ENCODE measurements at regions not wholly inside any gene's neighbourhood (a gene's known extent, or its start where the extent isn't known, plus 50 kb on each side); places are given as distances from the start of the nearest gene placed in this dataset.

- H3K36me3 Mint-ChIP-seq (ENCODE audit: insufficient read depth), result no peaks in the 10 kb centered on the region
- H3K27me3 Mint-ChIP-seq, result peaks cover 45% of the 10 kb centered on the region
- no peaks in the 10 kb centered on the region for H3K4me1 Mint-ChIP-seq
- no peak overlapping the region for H3K4me3 Mint-ChIP-seq
- DNase-seq (ENCODE audit: low spot score in 2 of 2) (no peak), ATAC-seq (replicated peaks; ENCODE audit: extremely low read depth, poor library complexity, severe bottlenecking) (no peak)
- H3K27ac Mint-ChIP-seq (ENCODE audit: low read depth), result no peak overlapping the region
- H3K9me3 Mint-ChIP-seq, result no peaks in the 10 kb centered on the region
Measured at GRCh38 chr1:30249446-30250337, 473.7 kb downstream of the MATN1 start.

- no peaks in the 10 kb centered on the region for H3K9me3 Mint-ChIP-seq
- no peaks in the 10 kb centered on the region for H3K4me1 Mint-ChIP-seq
Measured at GRCh38 chr1:30248774-30249173, 474.6 kb downstream of the MATN1 start.

GRCh38 chr1:30248373-30248772, 475.0 kb downstream of the MATN1 start:
- DNase-seq (ENCODE audit: low spot score in 2 of 2) (no peak), ATAC-seq (replicated peaks; ENCODE audit: extremely low read depth, poor library complexity, severe bottlenecking) (no peak)
- H3K4me3 Mint-ChIP-seq, result no peak overlapping the region
- peaks cover 43% of the 10 kb centered on the region for H3K27me3 Mint-ChIP-seq
- no peaks in the 10 kb centered on the region for H3K9me3 Mint-ChIP-seq
- no peak overlapping the region for H3K27ac Mint-ChIP-seq (ENCODE audit: low read depth)
- H3K36me3 Mint-ChIP-seq (ENCODE audit: insufficient read depth), result no peaks in the 10 kb centered on the region
- no peaks in the 10 kb centered on the region for H3K4me1 Mint-ChIP-seq

More at GRCh38 chr1:30248774-30249173, 474.6 kb downstream of the MATN1 start:
- Mint-ChIP-seq H3K36me3 (ENCODE audit: insufficient read depth) (no peaks in the 10 kb centered on the region), H3K27ac (ENCODE audit: low read depth) (no peak overlapping the region), H3K4me3 (no peak overlapping the region), H3K27me3 (peaks cover 45% of the 10 kb centered on the region)
- DNase-seq (ENCODE audit: low spot score in 2 of 2), result no peak
- ATAC-seq (replicated peaks; ENCODE audit: extremely low read depth, poor library complexity, severe bottlenecking), result no peak

- Mint-ChIP-seq H3K4me1 (no peaks in the 10 kb centered on the region), H3K36me3 (ENCODE audit: insufficient read depth) (no peaks in the 10 kb centered on the region), H3K27me3 (peaks cover 40% of the 10 kb centered on the region), H3K9me3 (no peaks in the 10 kb centered on the region), H3K27ac (ENCODE audit: low read depth) (no peak overlapping the region), H3K4me3 (no peak overlapping the region)
- DNase-seq (ENCODE audit: low spot score in 2 of 2), result no peak
- no peak for ATAC-seq (replicated peaks; ENCODE audit: extremely low read depth, poor library complexity, severe bottlenecking)
Measured at GRCh38 chr1:30244801-30245200, 478.6 kb downstream of the MATN1 start.

GRCh38 chr1:30242722-30243457, 480.5 kb downstream of the MATN1 start:
- DNase-seq (ENCODE audit: low spot score in 2 of 2) (no peak), ATAC-seq (replicated peaks; ENCODE audit: extremely low read depth, poor library complexity, severe bottlenecking) (no peak)
- Mint-ChIP-seq H3K36me3 (ENCODE audit: insufficient read depth) (no peaks in the 10 kb centered on the region), H3K27ac (ENCODE audit: low read depth) (no peak overlapping the region), H3K9me3 (no peaks in the 10 kb centered on the region), H3K4me1 (no peaks in the 10 kb centered on the region), H3K27me3 (peaks cover 45% of the 10 kb centered on the region), H3K4me3 (no peak overlapping the region)

- Mint-ChIP-seq H3K27me3 (peaks cover 45% of the 10 kb centered on the region), H3K9me3 (no peaks in the 10 kb centered on the region), H3K4me3 (no peak overlapping the region), H3K4me1 (no peaks in the 10 kb centered on the region), H3K36me3 (ENCODE audit: insufficient read depth) (no peaks in the 10 kb centered on the region), H3K27ac (ENCODE audit: low read depth) (no peak overlapping the region)
- DNase-seq (ENCODE audit: low spot score in 2 of 2) (no peak), ATAC-seq (replicated peaks; ENCODE audit: extremely low read depth, poor library complexity, severe bottlenecking) (no peak)
Measured at GRCh38 chr1:30242168-30242567, 481.2 kb downstream of the MATN1 start.

GRCh38 chr1:30241681-30242080, 481.7 kb downstream of the MATN1 start:
- no peaks in the 10 kb centered on the region for H3K36me3 Mint-ChIP-seq (ENCODE audit: insufficient read depth)
- H3K27ac Mint-ChIP-seq (ENCODE audit: low read depth), result no peak overlapping the region
- H3K4me3 Mint-ChIP-seq, result no peak overlapping the region
- no peak for DNase-seq (ENCODE audit: low spot score in 2 of 2)
- no peaks in the 10 kb centered on the region for H3K4me1 Mint-ChIP-seq
- ATAC-seq (replicated peaks; ENCODE audit: extremely low read depth, poor library complexity, severe bottlenecking), result no peak
- H3K9me3 Mint-ChIP-seq, result no peaks in the 10 kb centered on the region
- peaks cover 45% of the 10 kb centered on the region for H3K27me3 Mint-ChIP-seq

GRCh38 chr1:30234091-30234490, 489.3 kb downstream of the MATN1 start:
- Mint-ChIP-seq H3K9me3 (no peaks in the 10 kb centered on the region), H3K4me3 (no peak overlapping the region), H3K27me3 (peaks cover 47% of the 10 kb centered on the region), H3K27ac (ENCODE audit: low read depth) (no peak overlapping the region), H3K4me1 (no peaks in the 10 kb centered on the region), H3K36me3 (ENCODE audit: insufficient read depth) (peaks cover 3% of the 10 kb centered on the region)
- ATAC-seq (replicated peaks; ENCODE audit: extremely low read depth, poor library complexity, severe bottlenecking) (no peak), DNase-seq (ENCODE audit: low spot score in 2 of 2) (no peak)

GRCh38 chr1:30232288-30232899, 491.0 kb downstream of the MATN1 start:
- Mint-ChIP-seq H3K9me3 (no peaks in the 10 kb centered on the region), H3K27ac (ENCODE audit: low read depth) (no peak overlapping the region), H3K36me3 (ENCODE audit: insufficient read depth) (peaks cover 5% of the 10 kb centered on the region), H3K4me3 (no peak overlapping the region), H3K27me3 (peaks cover 64% of the 10 kb centered on the region), H3K4me1 (no peaks in the 10 kb centered on the region)
- DNase-seq (ENCODE audit: low spot score in 2 of 2) (no peak), ATAC-seq (replicated peaks; ENCODE audit: extremely low read depth, poor library complexity, severe bottlenecking) (no peak)

- Mint-ChIP-seq H3K27ac (ENCODE audit: low read depth) (no peak overlapping the region), H3K9me3 (no peaks in the 10 kb centered on the region), H3K4me1 (no peaks in the 10 kb centered on the region), H3K36me3 (ENCODE audit: insufficient read depth) (peaks cover 2% of the 10 kb centered on the region), H3K27me3 (peaks cover 84% of the 10 kb centered on the region), H3K4me3 (no peak overlapping the region)
- ATAC-seq (replicated peaks; ENCODE audit: extremely low read depth, poor library complexity, severe bottlenecking) (no peak), DNase-seq (ENCODE audit: low spot score in 2 of 2) (no peak)
Measured at GRCh38 chr1:30229960-30230359, 493.4 kb downstream of the MATN1 start.

GRCh38 chr1:30229557-30229956, 493.8 kb downstream of the MATN1 start:
- ATAC-seq (replicated peaks; ENCODE audit: extremely low read depth, poor library complexity, severe bottlenecking) (no peak), DNase-seq (ENCODE audit: low spot score in 2 of 2) (no peak)
- no peak overlapping the region for H3K4me3 Mint-ChIP-seq
- peaks cover 88% of the 10 kb centered on the region for H3K27me3 Mint-ChIP-seq
- H3K36me3 Mint-ChIP-seq (ENCODE audit: insufficient read depth), result peaks cover 2% of the 10 kb centered on the region
- H3K4me1 Mint-ChIP-seq, result no peaks in the 10 kb centered on the region
- no peak overlapping the region for H3K27ac Mint-ChIP-seq (ENCODE audit: low read depth)
- H3K9me3 Mint-ChIP-seq, result no peaks in the 10 kb centered on the region

GRCh38 chr1:30226648-30227047, 496.7 kb downstream of the MATN1 start:
- Mint-ChIP-seq H3K27me3 (peaks cover 67% of the 10 kb centered on the region), H3K9me3 (no peaks in the 10 kb centered on the region), H3K36me3 (ENCODE audit: insufficient read depth) (peaks cover 2% of the 10 kb centered on the region), H3K4me1 (no peaks in the 10 kb centered on the region), H3K27ac (ENCODE audit: low read depth) (no peak overlapping the region), H3K4me3 (no peak overlapping the region)
- no peak for ATAC-seq (replicated peaks; ENCODE audit: extremely low read depth, poor library complexity, severe bottlenecking)
- DNase-seq (ENCODE audit: low spot score in 2 of 2), result no peak
